Fibroblast of lung (primary cell): ENCODE measurements at regions not wholly inside any gene's neighbourhood (a gene's known extent, or its start where the extent isn't known, plus 50 kb on each side); places are given as distances from the start of the nearest gene placed in this dataset.

Source experiments
- DNase-seq, 2 donors: peaks; one replicate each; pipeline versions ENCODE4 v3.0.0 to v3.0.0-alpha.2; 2010; ENCODE audit warnings: low read depth in 2 of 2
- H2AFZ ChIP-seq: 2 replicates; pipeline ENCODE4 v1.5.1; 2012; ENCODE audit warnings: low read length, control low read depth, inconsistent platforms
- H3K27ac ChIP-seq: 2 replicates; pipeline ENCODE4 v1.5.1; 2011; ENCODE audit warnings: low read length, control low read depth; ENCODE audit not compliant: insufficient read depth
- H3K27me3 ChIP-seq: 2 replicates; pipeline ENCODE4 v1.5.1; 2011; ENCODE audit warnings: mild to moderate bottlenecking, low read length; ENCODE audit not compliant: control insufficient read depth, insufficient read depth
- H3K36me3 ChIP-seq: 2 replicates; pipeline ENCODE4 v1.5.1; 2011; ENCODE audit warnings: low read length; ENCODE audit not compliant: control insufficient read depth, insufficient read depth
- H3K4me1 ChIP-seq: 2 replicates; pipeline ENCODE4 v1.5.1; 2011; ENCODE audit warnings: low read length; ENCODE audit not compliant: control insufficient read depth, insufficient read depth; ENCODE audit errors: extremely low read depth
- H3K4me2 ChIP-seq: 2 replicates; pipeline ENCODE4 v1.5.1; 2011; ENCODE audit warnings: low read length, control low read depth; ENCODE audit not compliant: insufficient read depth; ENCODE audit errors: extremely low read depth
- H3K4me3 ChIP-seq, 4 experiments: fragments of 200-600 bp in 1 of 4; sonication (generic) in 1 of 4; replicated peaks in 1 of 4; 2 replicates each; pipeline ENCODE4 v1.5.1; 2011 to 2016; ENCODE audit warnings: low read length in 4 of 4, low read depth in 3 of 4, mild to moderate bottlenecking in 3 of 4, control low read depth in 2 of 4, inconsistent platforms in 1 of 4, mixed read lengths in 1 of 4; ENCODE audit not compliant: insufficient read depth in 1 of 4; ENCODE audit errors: control extremely low read depth in 1 of 4
- H3K79me2 ChIP-seq: 2 replicates; pipeline ENCODE4 v1.5.1; 2012; ENCODE audit warnings: mild to moderate bottlenecking, low read length, inconsistent platforms; ENCODE audit not compliant: control insufficient read depth, insufficient read depth
- H3K9ac ChIP-seq: 2 replicates; pipeline ENCODE4 v1.5.1; 2011; ENCODE audit warnings: mild to moderate bottlenecking, low read length, control low read depth; ENCODE audit not compliant: insufficient read depth
- H3K9me3 ChIP-seq: 2 replicates; pipeline ENCODE4 v1.5.1; 2012; ENCODE audit warnings: low read depth, low read length; ENCODE audit not compliant: control insufficient read depth, insufficient read depth
- H4K20me1 ChIP-seq: 2 replicates; pipeline ENCODE4 v1.5.1; 2011; ENCODE audit warnings: low read length; ENCODE audit not compliant: control insufficient read depth, insufficient read depth; ENCODE audit errors: extremely low read depth
- EZH2 ChIP-seq: IDR thresholded peaks from 2 replicates; pipeline ENCODE4 v1.5.1; 2012; ENCODE audit warnings: low read length, control low read depth, mild to moderate bottlenecking; ENCODE audit errors: missing control alignments
- TF ChIP-seq, protein P1 (sequence below), 2 donors: IDR thresholded peaks in 1 of 2; conservative IDR thresholded peaks in 1 of 2; 1 replicate in 1 of 2; 2 replicates in 1 of 2; pipeline ENCODE4 v1.5.1; 2011 to 2012; ENCODE audit warnings: low read length in 2 of 2, control low read depth in 1 of 2, inconsistent platforms in 1 of 2, low read depth in 1 of 2, mild to moderate bottlenecking in 1 of 2

- no peak overlapping the region for H3K9ac ChIP-seq
- H3K79me2 ChIP-seq, result no peaks in the 10 kb centered on the region
- TF ChIP-seq EZH2, result no peak
- TF ChIP-seq, protein P1, sequence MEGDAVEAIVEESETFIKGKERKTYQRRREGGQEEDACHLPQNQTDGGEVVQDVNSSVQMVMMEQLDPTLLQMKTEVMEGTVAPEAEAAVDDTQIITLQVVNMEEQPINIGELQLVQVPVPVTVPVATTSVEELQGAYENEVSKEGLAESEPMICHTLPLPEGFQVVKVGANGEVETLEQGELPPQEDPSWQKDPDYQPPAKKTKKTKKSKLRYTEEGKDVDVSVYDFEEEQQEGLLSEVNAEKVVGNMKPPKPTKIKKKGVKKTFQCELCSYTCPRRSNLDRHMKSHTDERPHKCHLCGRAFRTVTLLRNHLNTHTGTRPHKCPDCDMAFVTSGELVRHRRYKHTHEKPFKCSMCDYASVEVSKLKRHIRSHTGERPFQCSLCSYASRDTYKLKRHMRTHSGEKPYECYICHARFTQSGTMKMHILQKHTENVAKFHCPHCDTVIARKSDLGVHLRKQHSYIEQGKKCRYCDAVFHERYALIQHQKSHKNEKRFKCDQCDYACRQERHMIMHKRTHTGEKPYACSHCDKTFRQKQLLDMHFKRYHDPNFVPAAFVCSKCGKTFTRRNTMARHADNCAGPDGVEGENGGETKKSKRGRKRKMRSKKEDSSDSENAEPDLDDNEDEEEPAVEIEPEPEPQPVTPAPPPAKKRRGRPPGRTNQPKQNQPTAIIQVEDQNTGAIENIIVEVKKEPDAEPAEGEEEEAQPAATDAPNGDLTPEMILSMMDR (conservative IDR thresholded peaks at IDR 0.05 in 1 of 2, IDR thresholded peaks at IDR 0.05 in 1 of 2; ENCODE audit: low read depth in 1 of 2, low read length in 2 of 2), result no peak
- H3K27ac ChIP-seq, result no peak overlapping the region
- H2AFZ ChIP-seq, result no peak overlapping the region
- H3K9me3 ChIP-seq, result no peaks in the 10 kb centered on the region
- no peaks in the 10 kb centered on the region for H3K4me1 ChIP-seq
- no peak overlapping the region for H3K4me3 ChIP-seq
- no peaks in the 10 kb centered on the region for H3K36me3 ChIP-seq
- DNase-seq, result no peak
- no peaks in the 10 kb centered on the region for H4K20me1 ChIP-seq
- no peaks in the 10 kb centered on the region for H3K27me3 ChIP-seq
- H3K4me2 ChIP-seq, result no peak overlapping the region
Measured at GRCh38 chr12:127334365-127334764, 932.6 kb upstream of the TMEM132C start.

GRCh38 chr12:127334912-127335644 lies 931.9 kb upstream of the TMEM132C start:
- H3K4me1 ChIP-seq, result no peaks in the 10 kb centered on the region
- no peak overlapping the region for H2AFZ ChIP-seq
- no peak overlapping the region for H3K27ac ChIP-seq
- no peaks in the 10 kb centered on the region for H3K9me3 ChIP-seq
- no peaks in the 10 kb centered on the region for H3K79me2 ChIP-seq
- no peaks in the 10 kb centered on the region for H3K36me3 ChIP-seq
- H3K27me3 ChIP-seq, result no peaks in the 10 kb centered on the region
- H4K20me1 ChIP-seq, result no peaks in the 10 kb centered on the region
- no peak for TF ChIP-seq EZH2
- TF ChIP-seq, protein P1 (conservative IDR thresholded peaks at IDR 0.05 in 1 of 2, IDR thresholded peaks at IDR 0.05 in 1 of 2; ENCODE audit: low read depth in 1 of 2, low read length in 2 of 2), result no peak
- no peak overlapping the region for H3K4me3 ChIP-seq
- H3K9ac ChIP-seq, result no peak overlapping the region
- no peak overlapping the region for H3K4me2 ChIP-seq
- DNase-seq, result no peak

DNA sequence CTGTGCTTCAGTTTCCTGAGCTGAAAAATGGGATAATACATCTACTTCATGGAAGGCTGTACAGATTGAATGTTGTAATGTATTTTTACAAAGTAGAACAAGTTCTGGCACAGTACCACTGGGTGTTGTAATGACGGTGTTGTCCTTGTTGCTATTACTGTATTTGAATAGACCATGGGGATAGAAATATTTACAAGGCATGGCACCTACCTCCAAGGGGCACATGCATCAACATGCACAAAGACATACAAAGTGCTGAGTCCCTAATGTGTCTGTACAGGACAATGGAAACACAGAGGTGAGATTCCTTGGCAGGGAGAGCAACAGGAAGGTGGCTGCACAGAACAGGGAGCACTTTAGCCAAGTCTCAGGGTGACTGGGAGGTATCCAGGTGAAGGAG lies 930.6 kb upstream of the TMEM132C start:
- Histone ChIP-seq H3K4me3 (no peak overlapping the region), H3K27me3 (no peaks in the 10 kb centered on the region), H2AFZ (no peak overlapping the region), H4K20me1 (no peaks in the 10 kb centered on the region), H3K27ac (no peak overlapping the region), H3K9ac (no peak overlapping the region), H3K36me3 (no peaks in the 10 kb centered on the region), H3K4me2 (no peak overlapping the region), H3K79me2 (no peaks in the 10 kb centered on the region), H3K9me3 (no peaks in the 10 kb centered on the region), H3K4me1 (no peaks in the 10 kb centered on the region)
- TF ChIP-seq, protein P1 (conservative IDR thresholded peaks at IDR 0.05 in 1 of 2, IDR thresholded peaks at IDR 0.05 in 1 of 2; ENCODE audit: low read depth in 1 of 2, low read length in 2 of 2), result no peak
- TF ChIP-seq EZH2, result no peak
- no peak for DNase-seq
